ENCODE measurements at regions not wholly inside any gene's neighbourhood (a gene's known extent, or its start where the extent isn't known, plus 50 kb on each side); places are given as distances from the start of the nearest gene placed in this dataset.

- ChIA-PET POLR2A (no interaction called here), CTCF (no interaction called here)
- Mint-ChIP-seq H3K27me3 (no peaks in the 10 kb centered on the region), H3K4me1 (ENCODE audit: low read depth) (no peaks in the 10 kb centered on the region), H3K4me3 (no peak overlapping the region), H3K36me3 (no peaks in the 10 kb centered on the region), H3K27ac (no peak overlapping the region), H3K9me3 (no peaks in the 10 kb centered on the region)
- DNase-seq = no peak
- intact Hi-C loops (cut with micrococcal nuclease) = no loop called here
These were observed 444.8 kb downstream of the ADAMTS20 start for GRCh38 chr12:43107026-43107775.

DNA sequence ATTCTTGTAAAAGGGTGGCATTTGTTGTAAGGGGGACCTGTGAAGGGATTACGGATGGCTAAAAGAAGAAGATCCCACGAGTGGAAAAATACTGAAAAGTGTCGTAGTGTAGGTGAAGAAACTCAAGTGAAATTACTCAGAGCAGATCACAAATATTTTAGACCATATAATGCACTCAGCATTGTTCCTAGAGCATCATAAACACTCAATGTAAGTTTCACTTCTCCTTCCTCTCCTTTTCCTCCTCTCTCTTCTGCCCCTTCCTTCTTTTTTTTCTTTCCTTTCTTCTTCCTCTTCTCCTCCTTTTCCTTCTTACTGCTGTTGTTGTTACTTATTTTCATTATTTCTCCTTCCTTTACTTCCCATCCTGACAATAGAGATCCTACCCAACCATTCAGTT lies 445.6 kb downstream of the ADAMTS20 start:
- Mint-ChIP-seq H3K4me3 (no peak overlapping the region), H3K27ac (no peak overlapping the region), H3K27me3 (no peaks in the 10 kb centered on the region), H3K4me1 (ENCODE audit: low read depth) (no peaks in the 10 kb centered on the region), H3K36me3 (no peaks in the 10 kb centered on the region), H3K9me3 (no peaks in the 10 kb centered on the region)
- intact Hi-C loops (cut with micrococcal nuclease) = no loop called here
- DNase-seq = no peak
- ChIA-PET POLR2A (no interaction called here), CTCF (no interaction called here)

DNA sequence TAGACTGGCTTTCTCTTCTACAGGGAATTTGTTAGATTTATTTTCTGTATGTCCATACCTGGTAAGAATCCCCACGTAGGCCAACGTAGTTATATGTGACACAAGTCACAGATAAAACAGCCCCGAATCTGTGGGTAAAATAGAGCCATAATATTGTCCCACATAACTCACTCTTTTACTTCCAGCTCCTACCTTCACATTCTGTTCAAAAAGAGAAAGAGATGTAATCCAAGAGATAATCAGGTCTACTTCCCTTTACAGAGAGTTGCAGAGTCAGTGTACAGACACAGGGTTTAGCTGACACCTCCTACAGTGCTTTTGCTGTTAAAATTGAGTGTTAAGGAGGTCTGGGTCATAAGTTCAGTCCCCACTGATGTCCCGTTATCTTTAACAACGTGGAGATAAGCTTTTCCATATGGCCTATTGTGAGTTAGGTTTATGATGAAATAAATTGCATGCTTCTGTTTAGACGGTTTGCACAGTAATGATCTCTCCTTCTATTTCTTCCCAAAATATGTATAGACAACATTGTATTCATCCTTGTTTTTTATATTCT lies 446.5 kb downstream of the ADAMTS20 start:
- POLR2A ChIA-PET = no interaction called here
- no peak for DNase-seq
- no peaks in the 10 kb centered on the region for H3K4me1 Mint-ChIP-seq (ENCODE audit: low read depth)
- intact Hi-C loops (cut with micrococcal nuclease) = no loop called here
- CTCF ChIA-PET = no interaction called here
- H3K27me3 Mint-ChIP-seq = no peaks in the 10 kb centered on the region
- no peaks in the 10 kb centered on the region for H3K9me3 Mint-ChIP-seq
- H3K27ac Mint-ChIP-seq = no peak overlapping the region
- H3K36me3 Mint-ChIP-seq = no peaks in the 10 kb centered on the region
- H3K4me3 Mint-ChIP-seq = no peak overlapping the region

DNA sequence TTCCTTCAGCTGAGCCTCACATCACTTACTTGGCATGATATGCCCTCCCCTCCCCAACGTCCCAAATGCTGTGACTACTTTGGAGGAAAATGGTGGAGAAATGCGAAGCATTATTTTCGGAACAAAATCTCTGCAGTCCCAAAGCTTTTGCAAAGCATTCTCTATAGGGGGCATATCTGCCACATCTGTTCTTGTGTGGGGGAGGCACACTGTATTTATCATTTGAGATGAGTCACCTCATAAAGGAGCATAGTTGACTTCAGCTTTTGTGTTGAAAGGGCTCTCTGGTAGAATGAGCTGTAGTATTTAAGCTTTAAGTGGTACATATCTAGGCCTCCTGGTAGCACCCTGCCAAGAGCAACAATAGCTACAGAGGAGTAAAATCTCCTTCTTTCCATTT lies 447.5 kb downstream of the ADAMTS20 start:
- ChIA-PET CTCF (no interaction called here), POLR2A (no interaction called here)
- Mint-ChIP-seq H3K36me3 (no peaks in the 10 kb centered on the region), H3K27me3 (no peaks in the 10 kb centered on the region), H3K4me3 (no peak overlapping the region), H3K4me1 (ENCODE audit: low read depth) (no peaks in the 10 kb centered on the region), H3K27ac (no peak overlapping the region), H3K9me3 (no peaks in the 10 kb centered on the region)
- intact Hi-C loops (cut with micrococcal nuclease) = no loop called here
- DNase-seq = no peak

GRCh38 chr12:43103866-43104265 lies 448.1 kb downstream of the ADAMTS20 start:
- DNase-seq = no peak
- POLR2A ChIA-PET = no interaction called here
- CTCF ChIA-PET = no interaction called here
- Mint-ChIP-seq H3K36me3 (no peaks in the 10 kb centered on the region), H3K4me1 (ENCODE audit: low read depth) (no peaks in the 10 kb centered on the region), H3K9me3 (no peaks in the 10 kb centered on the region), H3K4me3 (no peak overlapping the region), H3K27ac (no peak overlapping the region), H3K27me3 (no peaks in the 10 kb centered on the region)
- intact Hi-C loops (cut with micrococcal nuclease) = no loop called here

- CTCF ChIA-PET = no interaction called here
- H3K4me3 Mint-ChIP-seq = no peak overlapping the region
- intact Hi-C loops (cut with micrococcal nuclease) = no loop called here
These were observed 449.3 kb downstream of the ADAMTS20 start for GRCh38 chr12:43102546-43103264.

DNA sequence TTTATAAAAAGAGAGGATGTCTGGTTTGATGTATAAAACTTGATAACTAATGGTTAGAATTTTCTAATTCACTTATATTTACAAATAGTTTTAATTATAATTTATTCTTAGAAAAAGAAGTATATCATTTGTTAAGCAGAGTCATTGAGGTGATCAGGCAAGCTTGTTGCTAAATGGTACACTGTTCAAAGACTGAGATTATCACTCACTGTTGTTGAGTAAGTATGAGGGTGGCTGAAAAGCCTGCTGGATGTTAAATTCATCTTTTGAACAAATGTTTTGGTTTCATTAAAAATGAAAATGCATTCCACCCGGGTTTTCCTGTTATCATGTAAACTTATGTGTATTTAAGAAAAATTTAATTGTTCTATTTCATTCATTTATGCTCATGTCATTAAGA lies 451.8 kb downstream of the ADAMTS20 start:
- POLR2A ChIA-PET = no interaction called here
- no peaks in the 10 kb centered on the region for H3K27me3 Mint-ChIP-seq
- H3K4me1 Mint-ChIP-seq (ENCODE audit: low read depth) = no peaks in the 10 kb centered on the region
- intact Hi-C loops (cut with micrococcal nuclease) = no loop called here
- CTCF ChIA-PET = no interaction called here
- H3K36me3 Mint-ChIP-seq = no peaks in the 10 kb centered on the region
- no peak overlapping the region for H3K27ac Mint-ChIP-seq
- H3K9me3 Mint-ChIP-seq = no peaks in the 10 kb centered on the region
- no peak for DNase-seq
- H3K4me3 Mint-ChIP-seq = no peak overlapping the region

More at GRCh38 chr12:43102546-43103264, 449.3 kb downstream of the ADAMTS20 start:
- POLR2A ChIA-PET = no interaction called here
- Mint-ChIP-seq H3K27me3 (no peaks in the 10 kb centered on the region), H3K27ac (no peak overlapping the region), H3K9me3 (no peaks in the 10 kb centered on the region), H3K36me3 (no peaks in the 10 kb centered on the region), H3K4me1 (ENCODE audit: low read depth) (no peaks in the 10 kb centered on the region)
- no peak for DNase-seq

DNA sequence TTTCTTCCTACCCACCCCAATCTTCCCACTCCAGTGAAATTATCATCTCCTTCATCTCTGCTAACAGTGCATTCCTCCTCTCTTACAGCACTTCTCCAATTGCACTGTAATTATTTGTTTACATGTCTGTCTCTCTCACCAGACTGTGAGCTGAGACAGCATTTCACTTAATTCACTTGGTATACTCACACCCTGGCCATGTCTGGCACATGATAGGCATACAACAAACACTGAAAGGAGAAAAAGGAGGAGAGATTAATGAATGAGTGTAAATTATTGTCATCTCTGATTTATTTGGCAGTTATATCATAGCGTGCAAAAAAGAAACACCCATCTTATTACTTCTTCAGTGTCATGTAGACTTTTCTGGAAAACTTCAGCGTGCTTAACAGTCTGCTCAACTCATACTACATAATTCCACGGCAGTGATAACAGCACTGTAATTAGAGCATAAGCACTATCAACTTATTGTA lies 452.3 kb downstream of the ADAMTS20 start:
- H3K4me1 Mint-ChIP-seq (ENCODE audit: low read depth) = no peaks in the 10 kb centered on the region
- no peaks in the 10 kb centered on the region for H3K9me3 Mint-ChIP-seq
- H3K4me3 Mint-ChIP-seq = no peak overlapping the region
- ChIA-PET POLR2A (no interaction called here), CTCF (no interaction called here)
- no peak for DNase-seq
- no peaks in the 10 kb centered on the region for H3K36me3 Mint-ChIP-seq
- no peaks in the 10 kb centered on the region for H3K27me3 Mint-ChIP-seq
- intact Hi-C loops (cut with micrococcal nuclease) = no loop called here
- H3K27ac Mint-ChIP-seq = no peak overlapping the region

DNA sequence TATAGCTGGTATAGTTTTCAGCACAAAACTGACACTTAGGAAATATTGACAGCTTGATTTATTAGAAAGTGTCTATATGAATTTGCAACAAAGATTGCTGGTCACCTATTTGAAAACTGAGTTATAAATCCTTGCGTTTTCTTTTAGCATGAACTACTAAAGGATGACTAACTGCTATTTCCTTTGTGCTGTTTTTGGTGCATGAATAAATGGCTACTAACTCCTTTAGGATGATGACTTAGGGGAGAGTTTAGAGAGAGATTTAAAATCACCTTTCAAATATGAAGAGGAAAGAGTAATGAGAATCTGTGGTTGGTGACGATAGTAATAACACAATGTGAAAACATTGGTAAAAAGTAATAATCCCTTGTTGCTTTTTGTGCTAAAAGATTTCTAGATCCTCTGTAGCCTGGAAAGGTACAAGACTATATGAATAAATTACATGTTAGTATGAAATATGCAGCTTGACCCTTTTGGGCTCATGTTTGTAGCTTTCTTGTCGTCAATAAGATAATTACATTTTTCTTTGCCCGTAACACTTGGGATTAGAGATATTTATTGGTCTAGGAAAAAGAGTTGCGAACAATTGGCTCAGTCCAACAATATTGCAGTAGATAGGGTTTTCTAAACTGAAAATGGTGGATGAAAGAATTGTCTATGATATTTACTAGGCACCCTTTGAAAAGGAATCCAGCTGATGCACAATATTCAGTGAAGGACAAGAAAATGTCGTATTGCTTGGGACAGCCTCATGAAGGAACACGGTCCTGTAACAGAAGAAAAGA lies 453.0 kb downstream of the ADAMTS20 start:
- no peak overlapping the region for H3K27ac Mint-ChIP-seq
- CTCF ChIA-PET = no interaction called here
- no peak for DNase-seq
- no peaks in the 10 kb centered on the region for H3K36me3 Mint-ChIP-seq
- H3K4me3 Mint-ChIP-seq = no peak overlapping the region
- H3K4me1 Mint-ChIP-seq (ENCODE audit: low read depth) = no peaks in the 10 kb centered on the region
- POLR2A ChIA-PET = no interaction called here
- H3K27me3 Mint-ChIP-seq = no peaks in the 10 kb centered on the region
- intact Hi-C loops (cut with micrococcal nuclease) = no loop called here
- peaks cover 4% of the 10 kb centered on the region for H3K9me3 Mint-ChIP-seq

- Mint-ChIP-seq H3K4me3 (no peak overlapping the region), H3K36me3 (no peaks in the 10 kb centered on the region), H3K4me1 (ENCODE audit: low read depth) (no peaks in the 10 kb centered on the region), H3K27me3 (no peaks in the 10 kb centered on the region), H3K27ac (no peak overlapping the region), H3K9me3 (peaks cover 5% of the 10 kb centered on the region)
- CTCF ChIA-PET = no interaction called here
- intact Hi-C loops (cut with micrococcal nuclease) = no loop called here
- POLR2A ChIA-PET = no interaction called here
- no peak for DNase-seq
These were observed 453.9 kb downstream of the ADAMTS20 start for GRCh38 chr12:43098071-43098470.

DNA sequence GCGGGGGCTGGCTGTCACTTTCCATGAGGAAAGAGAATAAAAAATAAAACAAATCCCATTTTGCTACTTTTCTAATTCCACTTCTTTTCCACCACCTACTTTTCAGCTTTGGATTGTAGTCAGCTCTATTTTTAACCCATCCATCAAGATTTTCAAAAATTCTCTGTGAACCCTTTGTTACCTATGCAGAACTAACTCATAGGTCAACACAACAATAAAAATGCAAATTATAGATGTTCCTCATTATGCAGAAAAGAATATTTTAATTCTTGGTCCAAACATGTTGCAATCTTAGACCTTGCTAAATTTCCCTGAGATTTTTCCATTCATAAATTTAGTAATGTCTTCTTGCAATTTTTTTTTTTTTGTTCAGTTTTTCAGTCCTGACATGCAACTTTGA lies 454.5 kb downstream of the ADAMTS20 start:
- H3K4me1 Mint-ChIP-seq (ENCODE audit: low read depth) = no peaks in the 10 kb centered on the region
- no peak overlapping the region for H3K4me3 Mint-ChIP-seq
- no peaks in the 10 kb centered on the region for H3K27me3 Mint-ChIP-seq
- H3K27ac Mint-ChIP-seq = no peak overlapping the region
- no peaks in the 10 kb centered on the region for H3K36me3 Mint-ChIP-seq
- POLR2A ChIA-PET = no interaction called here
- CTCF ChIA-PET = no interaction called here
- H3K9me3 Mint-ChIP-seq = peaks cover 10% of the 10 kb centered on the region
- intact Hi-C loops (cut with micrococcal nuclease) = no loop called here
- DNase-seq = no peak

DNA sequence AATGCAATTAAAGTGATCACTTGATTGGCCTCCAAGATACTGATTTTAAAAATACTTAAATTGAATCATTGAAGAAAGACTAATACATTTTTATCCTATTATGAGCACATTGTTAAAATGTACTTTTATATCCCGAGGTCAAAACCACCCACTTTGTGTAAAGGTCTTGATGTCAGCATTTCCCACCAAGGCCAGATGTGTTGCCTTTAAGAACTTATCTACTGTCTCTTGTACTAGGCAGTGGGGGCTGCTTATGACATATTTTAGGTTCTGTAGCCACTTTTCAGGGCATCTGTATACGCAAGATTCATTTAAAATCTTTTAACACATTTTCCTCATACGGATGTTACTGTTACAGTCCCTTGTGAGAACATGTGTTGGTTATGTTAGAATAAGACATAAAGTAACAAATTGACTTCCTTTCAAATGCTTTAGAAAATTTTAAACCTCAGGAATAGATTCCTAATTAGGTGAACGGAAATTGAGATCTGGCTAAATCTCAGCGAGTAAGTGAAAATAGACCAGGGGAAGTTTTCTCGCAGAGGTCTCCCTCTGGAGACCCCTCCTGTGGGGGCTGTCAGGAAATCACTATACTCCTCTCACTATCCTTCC lies 456.2 kb downstream of the ADAMTS20 start:
- no peaks in the 10 kb centered on the region for H3K27me3 Mint-ChIP-seq
- intact Hi-C loops (cut with micrococcal nuclease) = no loop called here
- no peak overlapping the region for H3K4me3 Mint-ChIP-seq
- no peak for DNase-seq
- H3K27ac Mint-ChIP-seq = no peak overlapping the region
- peaks cover 11% of the 10 kb centered on the region for H3K9me3 Mint-ChIP-seq
- ChIA-PET CTCF (no interaction called here), POLR2A (no interaction called here)
- no peaks in the 10 kb centered on the region for H3K36me3 Mint-ChIP-seq
- H3K4me1 Mint-ChIP-seq (ENCODE audit: low read depth) = no peaks in the 10 kb centered on the region
